MM.1S (cell line): ENCODE measurements at regions not wholly inside any gene's neighbourhood (a gene's known extent, or its start where the extent isn't known, plus 50 kb on each side); places are given as distances from the start of the nearest gene placed in this dataset.

Source experiments
- DNase-seq: peaks from one replicate; pipeline ENCODE4 v3.0.0-alpha.2; 2015
- H2AFZ ChIP-seq: fragments of 300-600 bp; sonication (generic); 2 replicates; pipeline ENCODE4 v1.6.0; 2016; ENCODE audit warnings: antibody characterized with exemption, low read length
- H3F3A ChIP-seq: fragments of 300-600 bp; sonication (generic); 2 replicates; pipeline ENCODE4 v1.6.1; 2016; ENCODE audit warnings: mild to moderate bottlenecking, antibody characterized with exemption, low read length, moderate library complexity, mixed read lengths; ENCODE audit not compliant: insufficient read depth
- H3K27ac ChIP-seq: fragments of 300-600 bp; sonication (generic); 2 replicates; pipeline ENCODE4 v1.5.1; 2016; ENCODE audit warnings: mild to moderate bottlenecking, low read length
- H3K27me3 ChIP-seq: fragments of 300-600 bp; sonication (generic); replicated peaks from 2 replicates; pipeline ENCODE4 v1.6.0; 2016; ENCODE audit warnings: low read length; ENCODE audit not compliant: insufficient read depth
- H3K36me3 ChIP-seq: fragments of 300-600 bp; sonication (generic); replicated peaks from 2 replicates; pipeline ENCODE4 v1.6.1; 2016; ENCODE audit warnings: mild to moderate bottlenecking, low read length, mixed read lengths; ENCODE audit not compliant: insufficient read depth
- H3K4me1 ChIP-seq: fragments of 300-600 bp; sonication (generic); 2 replicates; pipeline ENCODE4 v1.6.1; 2016; ENCODE audit warnings: low read length, mixed read lengths
- H3K4me2 ChIP-seq: fragments of 300-600 bp; sonication (generic); 2 replicates; pipeline ENCODE4 v1.6.0; 2016; ENCODE audit warnings: low read depth, low read length
- H3K4me3 ChIP-seq: fragments of 300-600 bp; sonication (generic); 2 replicates; pipeline ENCODE4 v1.5.1; 2016; ENCODE audit warnings: low read length, mixed read lengths
- H3K79me2 ChIP-seq: fragments of 300-600 bp; sonication (generic); 2 replicates; pipeline ENCODE4 v1.6.1; 2016; ENCODE audit warnings: mixed run types, low read length, mixed read lengths
- H3K9ac ChIP-seq: fragments of 300-600 bp; sonication (generic); 2 replicates; pipeline ENCODE4 v1.6.1; 2016; ENCODE audit warnings: low read length, mixed read lengths
- H3K9me2 ChIP-seq: fragments of 300-600 bp; sonication (generic); replicated peaks from 2 replicates; pipeline ENCODE4 v1.6.1; 2016; ENCODE audit warnings: mild to moderate bottlenecking, low read length, mixed read lengths; ENCODE audit not compliant: insufficient read depth
- H3K9me3 ChIP-seq: fragments of 300-600 bp; sonication (generic); replicated peaks from 2 replicates; pipeline ENCODE4 v1.6.1; 2016; ENCODE audit warnings: mild to moderate bottlenecking, low read length, mixed read lengths; ENCODE audit not compliant: insufficient read depth
- H4K20me1 ChIP-seq: fragments of 300-600 bp; sonication (generic); 2 replicates; pipeline ENCODE4 v1.6.1; 2016; ENCODE audit warnings: mild to moderate bottlenecking, low read length, moderate library complexity, mixed read lengths; ENCODE audit not compliant: insufficient read depth
- EZH2 ChIP-seq: fragments of 300-600 bp; sonication (generic); optimal IDR thresholded peaks from 2 replicates; pipeline ENCODE3; 2017; ENCODE audit warnings: low read depth, mild to moderate bottlenecking, antibody characterized with exemption, low read length, mixed read lengths
- EZH2phosphoT487 ChIP-seq: fragments of 300-600 bp; sonication (generic); IDR thresholded peaks from 2 replicates; pipeline ENCODE4 v1.6.1; 2018; ENCODE audit warnings: antibody characterized with exemption, low read length
- TF ChIP-seq, protein P1 (sequence below): fragments of 300-600 bp; sonication (generic); IDR thresholded peaks from 2 replicates; pipeline ENCODE4 v1.5.1; 2016; ENCODE audit warnings: antibody characterized with exemption, low read length, mixed read lengths

DNA sequence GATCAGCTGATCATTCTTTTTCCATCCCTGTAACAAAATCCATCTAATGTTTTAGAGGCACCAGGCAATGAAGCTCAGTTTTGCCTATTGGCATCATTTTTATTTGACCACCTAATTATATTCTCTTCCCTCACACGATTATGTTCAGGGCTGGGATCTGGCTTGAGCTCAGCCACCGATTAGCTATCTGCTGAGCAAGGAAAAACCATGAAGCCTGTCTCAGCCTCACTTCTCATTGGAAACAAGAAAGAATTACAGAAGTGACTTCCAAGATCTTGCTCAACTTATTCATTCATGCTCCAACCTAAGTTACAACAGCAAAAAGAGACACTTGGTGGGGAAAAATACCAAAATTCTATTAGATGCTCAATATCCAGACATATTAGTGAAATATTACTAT lies 139.0 kb upstream of the SH3BP4 start:
- H3K4me3 ChIP-seq: no peak overlapping the region

DNA sequence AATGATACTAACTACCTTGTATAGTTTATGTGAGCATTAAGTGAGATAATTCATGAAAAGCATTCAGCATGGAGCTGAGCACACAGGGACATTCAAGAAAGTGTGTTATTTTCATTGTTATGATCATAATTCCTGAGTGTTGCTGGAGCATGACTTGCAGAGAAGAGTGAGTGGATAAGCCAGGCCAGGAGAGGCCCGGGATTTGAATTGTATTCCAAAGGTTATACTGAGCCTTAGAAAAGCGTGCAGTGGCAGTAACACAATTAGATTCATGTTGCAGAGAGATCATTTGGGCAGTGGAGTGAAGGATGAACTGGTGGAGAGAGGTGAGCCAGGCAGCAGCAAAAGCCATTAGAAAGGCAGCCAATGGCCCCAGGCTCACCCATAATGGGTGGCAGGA lies 142.9 kb upstream of the SH3BP4 start:
- DNase-seq: no peak
- no peaks in the 10 kb centered on the region for H3K9me2 ChIP-seq
- no peaks in the 10 kb centered on the region for H3K36me3 ChIP-seq
- no peak overlapping the region for H3K4me3 ChIP-seq
- H4K20me1 ChIP-seq: no peaks in the 10 kb centered on the region
- H3K27ac ChIP-seq: no peak overlapping the region
- no peak overlapping the region for H3K9ac ChIP-seq
- H3F3A ChIP-seq: no peaks in the 10 kb centered on the region
- H3K4me1 ChIP-seq: no peaks in the 10 kb centered on the region
- H3K79me2 ChIP-seq: no peaks in the 10 kb centered on the region
- no peaks in the 10 kb centered on the region for H3K27me3 ChIP-seq
- H2AFZ ChIP-seq: no peak overlapping the region
- no peak overlapping the region for H3K4me2 ChIP-seq
- TF ChIP-seq EZH2phosphoT487: no peak
- no peak for TF ChIP-seq EZH2
- TF ChIP-seq, protein P1, sequence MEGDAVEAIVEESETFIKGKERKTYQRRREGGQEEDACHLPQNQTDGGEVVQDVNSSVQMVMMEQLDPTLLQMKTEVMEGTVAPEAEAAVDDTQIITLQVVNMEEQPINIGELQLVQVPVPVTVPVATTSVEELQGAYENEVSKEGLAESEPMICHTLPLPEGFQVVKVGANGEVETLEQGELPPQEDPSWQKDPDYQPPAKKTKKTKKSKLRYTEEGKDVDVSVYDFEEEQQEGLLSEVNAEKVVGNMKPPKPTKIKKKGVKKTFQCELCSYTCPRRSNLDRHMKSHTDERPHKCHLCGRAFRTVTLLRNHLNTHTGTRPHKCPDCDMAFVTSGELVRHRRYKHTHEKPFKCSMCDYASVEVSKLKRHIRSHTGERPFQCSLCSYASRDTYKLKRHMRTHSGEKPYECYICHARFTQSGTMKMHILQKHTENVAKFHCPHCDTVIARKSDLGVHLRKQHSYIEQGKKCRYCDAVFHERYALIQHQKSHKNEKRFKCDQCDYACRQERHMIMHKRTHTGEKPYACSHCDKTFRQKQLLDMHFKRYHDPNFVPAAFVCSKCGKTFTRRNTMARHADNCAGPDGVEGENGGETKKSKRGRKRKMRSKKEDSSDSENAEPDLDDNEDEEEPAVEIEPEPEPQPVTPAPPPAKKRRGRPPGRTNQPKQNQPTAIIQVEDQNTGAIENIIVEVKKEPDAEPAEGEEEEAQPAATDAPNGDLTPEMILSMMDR: no peak
- no peaks in the 10 kb centered on the region for H3K9me3 ChIP-seq

More for the DNA sequence above, 139.0 kb upstream of the SH3BP4 start:
- Histone ChIP-seq H3K4me2 (no peak overlapping the region), H3K9me3 (no peaks in the 10 kb centered on the region), H3K79me2 (no peaks in the 10 kb centered on the region), H3K9ac (no peak overlapping the region), H3K27me3 (no peaks in the 10 kb centered on the region), H3F3A (no peaks in the 10 kb centered on the region), H4K20me1 (no peaks in the 10 kb centered on the region), H2AFZ (no peak overlapping the region), H3K9me2 (no peaks in the 10 kb centered on the region), H3K4me1 (no peaks in the 10 kb centered on the region), H3K36me3 (no peaks in the 10 kb centered on the region), H3K27ac (no peak overlapping the region)
- DNase-seq: no peak
- TF ChIP-seq, protein P1: no peak
- TF ChIP-seq EZH2 (no peak), EZH2phosphoT487 (no peak)

DNA sequence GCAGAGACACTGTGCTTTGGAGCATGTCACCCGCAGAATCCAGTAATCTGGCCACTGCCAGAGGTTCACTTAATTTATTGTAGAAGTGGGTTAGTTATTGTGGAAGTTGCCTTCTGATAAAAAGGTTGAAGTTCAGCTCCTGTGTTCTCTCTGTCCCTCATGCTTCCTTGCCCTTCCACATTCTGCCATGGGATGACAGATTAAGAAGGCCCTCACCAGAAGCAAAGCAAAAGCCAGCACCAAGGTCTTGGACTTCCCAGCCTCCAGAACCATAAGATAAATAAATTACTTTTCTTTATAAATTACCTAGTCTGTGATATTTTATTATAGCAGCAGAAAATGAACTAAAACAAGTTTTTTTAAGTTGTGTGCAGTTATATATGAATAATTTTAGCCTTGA lies 145.0 kb upstream of the SH3BP4 start:
- Histone ChIP-seq H3K36me3 (no peaks in the 10 kb centered on the region), H4K20me1 (no peaks in the 10 kb centered on the region), H3K27me3 (no peaks in the 10 kb centered on the region), H3K9ac (no peak overlapping the region), H2AFZ (no peak overlapping the region), H3F3A (no peaks in the 10 kb centered on the region), H3K4me2 (no peak overlapping the region), H3K79me2 (no peaks in the 10 kb centered on the region), H3K27ac (no peak overlapping the region), H3K9me2 (no peaks in the 10 kb centered on the region), H3K4me3 (no peak overlapping the region), H3K9me3 (no peaks in the 10 kb centered on the region), H3K4me1 (no peaks in the 10 kb centered on the region)
- TF ChIP-seq, protein P1: no peak
- TF ChIP-seq EZH2phosphoT487: no peak
- TF ChIP-seq EZH2: no peak
- DNase-seq: no peak
